Gastroesophageal sphincter (tissue), 4 donors: ENCODE measurements at regions not wholly inside any gene's neighbourhood (a gene's known extent, or its start where the extent isn't known, plus 50 kb on each side); places are given as distances from the start of the nearest gene placed in this dataset.

ENCODE experiments used
- ATAC-seq: fragments of 150-250 bp; one replicate; pipeline ENCODE4 v1.9.1; 2016; ENCODE audit warnings: mild to moderate bottlenecking, moderate library complexity
- H3K27ac ChIP-seq, 4 donors: fragments of 200-600 bp; sonication (generic) in 3 of 4; 1 replicate in 3 of 4; 2 replicates in 1 of 4; pipeline ENCODE4 v1.5.1; 2016 to 2019
- H3K27me3 ChIP-seq: fragments of 200-600 bp; sonication (generic); one replicate; pipeline ENCODE4 v1.5.1; 2019
- H3K36me3 ChIP-seq, 2 donors: fragments of 200-600 bp; sonication (generic); one replicate each; pipeline ENCODE4 v1.5.1; 2019; ENCODE audit warnings: control low read depth in 1 of 2
- H3K4me1 ChIP-seq, 3 donors: fragments of 200-600 bp; sonication (generic); 1 replicate in 2 of 3; 2 replicates in 1 of 3; pipeline ENCODE4 v1.5.1; 2016 to 2019; ENCODE audit warnings: control low read depth in 2 of 3
- H3K4me3 ChIP-seq, 2 donors: fragments of 200-600 bp; sonication (generic); one replicate each; pipeline ENCODE4 v1.5.1; 2019; ENCODE audit warnings: mild to moderate bottlenecking in 1 of 2, moderate library complexity in 1 of 2
- H3K9me3 ChIP-seq, 3 donors: fragments of 200-600 bp; sonication (generic); one replicate each; pipeline ENCODE4 v1.5.1; 2017 to 2019; ENCODE audit warnings: control low read depth in 2 of 3
- EP300 ChIP-seq: sonication (generic); formaldehyde crosslinking; IDR thresholded peaks from one replicate; pipeline ENCODE4 v1.6.1; 2017; ENCODE audit warnings: antibody characterized with exemption, mild to moderate bottlenecking
- POLR2A ChIP-seq, 2 donors: fragments of 450-650 bp; IDR thresholded peaks; one replicate each; pipeline ENCODE4 v1.6.1; 2017; ENCODE audit warnings: antibody characterized with exemption in 2 of 2, mild to moderate bottlenecking in 2 of 2, moderate library complexity in 1 of 2
- POLR2AphosphoS5 ChIP-seq: sonication (generic); formaldehyde crosslinking; IDR thresholded peaks from one replicate; pipeline ENCODE4 v1.6.1; 2017; ENCODE audit warnings: antibody characterized with exemption
- WGBS, 2 donors: methylation state at CpG; one replicate each; pipeline ENCODE4 v1.1.5; 2018; ENCODE audit warnings: low coverage in 1 of 2; 5-methylcytosine and 5-hydroxymethylcytosine counted together
- TF ChIP-seq, protein P1 (sequence below), 4 experiments: fragments of 200-600 bp in 2 of 4; fragments of 450-650 bp in 2 of 4; sonication (generic) in 1 of 4; IDR thresholded peaks; one replicate each; pipeline ENCODE4 v1.5.1; 2017 to 2019; ENCODE audit warnings: antibody characterized with exemption in 4 of 4, mild to moderate bottlenecking in 2 of 4, moderate library complexity in 2 of 4

- WGBS, 2 donors, result 49 to 59% methylated on average over 3 of the region's 3 CpGs
- ATAC-seq, result no peak
- TF ChIP-seq POLR2AphosphoS5 (no peak), POLR2A (IDR thresholded peaks at IDR 0.05) (no peak), EP300 (no peak)
- TF ChIP-seq, protein P1, sequence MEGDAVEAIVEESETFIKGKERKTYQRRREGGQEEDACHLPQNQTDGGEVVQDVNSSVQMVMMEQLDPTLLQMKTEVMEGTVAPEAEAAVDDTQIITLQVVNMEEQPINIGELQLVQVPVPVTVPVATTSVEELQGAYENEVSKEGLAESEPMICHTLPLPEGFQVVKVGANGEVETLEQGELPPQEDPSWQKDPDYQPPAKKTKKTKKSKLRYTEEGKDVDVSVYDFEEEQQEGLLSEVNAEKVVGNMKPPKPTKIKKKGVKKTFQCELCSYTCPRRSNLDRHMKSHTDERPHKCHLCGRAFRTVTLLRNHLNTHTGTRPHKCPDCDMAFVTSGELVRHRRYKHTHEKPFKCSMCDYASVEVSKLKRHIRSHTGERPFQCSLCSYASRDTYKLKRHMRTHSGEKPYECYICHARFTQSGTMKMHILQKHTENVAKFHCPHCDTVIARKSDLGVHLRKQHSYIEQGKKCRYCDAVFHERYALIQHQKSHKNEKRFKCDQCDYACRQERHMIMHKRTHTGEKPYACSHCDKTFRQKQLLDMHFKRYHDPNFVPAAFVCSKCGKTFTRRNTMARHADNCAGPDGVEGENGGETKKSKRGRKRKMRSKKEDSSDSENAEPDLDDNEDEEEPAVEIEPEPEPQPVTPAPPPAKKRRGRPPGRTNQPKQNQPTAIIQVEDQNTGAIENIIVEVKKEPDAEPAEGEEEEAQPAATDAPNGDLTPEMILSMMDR (IDR thresholded peaks at IDR 0.05), result no peak
Measured at GRCh38 chr5:166436872-166437271, 1854.6 kb upstream of the WWC1 start.

DNA sequence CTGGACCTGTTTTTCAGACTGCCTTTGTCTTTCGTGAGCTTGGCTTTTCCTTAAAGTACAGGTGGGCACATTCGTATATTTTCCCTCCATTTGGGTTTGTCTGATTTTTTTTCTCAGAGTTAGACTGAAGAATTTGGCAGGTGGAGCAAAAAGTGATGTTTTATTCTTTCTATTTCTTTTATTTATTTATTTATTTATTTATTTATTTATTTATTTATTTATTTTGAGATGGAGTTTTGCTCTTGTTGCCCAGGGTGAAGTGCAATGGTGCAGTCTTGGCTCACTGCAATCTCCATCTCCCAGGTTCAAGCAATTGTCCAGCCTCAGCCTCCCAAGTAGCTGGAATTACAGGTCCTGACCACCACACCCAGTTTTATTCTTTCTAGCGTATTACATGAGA is 1805.1 kb upstream of the WWC1 start:
- Histone ChIP-seq H3K4me1 (no peaks in the 10 kb centered on the region), H3K36me3 (no peaks in the 10 kb centered on the region), H3K27ac (no peak overlapping the region), H3K4me3 (no peak overlapping the region), H3K27me3 (no peaks in the 10 kb centered on the region), H3K9me3 (peaks cover 0 to 14% (median 0%) of the 10 kb centered on the region in 3 donors)
- TF ChIP-seq EP300 (no peak), POLR2A (IDR thresholded peaks at IDR 0.05) (no peak), POLR2AphosphoS5 (no peak)
- TF ChIP-seq, protein P1 (IDR thresholded peaks at IDR 0.05), result no peak
- 94 to 100% methylated on average over 2 to 3 of the region's 3 CpGs for WGBS, 2 donors
- no peak for ATAC-seq

More at GRCh38 chr5:166436872-166437271, 1854.6 kb upstream of the WWC1 start:
- H3K4me3 ChIP-seq, result no peak overlapping the region
- H3K27ac ChIP-seq, result no peak overlapping the region
- no peaks in the 10 kb centered on the region for H3K9me3 ChIP-seq
- H3K4me1 ChIP-seq, result no peaks in the 10 kb centered on the region
- H3K36me3 ChIP-seq, result no peaks in the 10 kb centered on the region
- H3K27me3 ChIP-seq, result no peaks in the 10 kb centered on the region

GRCh38 chr5:166488560-166488959 is 1802.9 kb upstream of the WWC1 start:
- ATAC-seq, result no peak
- H3K4me1 ChIP-seq, result no peaks in the 10 kb centered on the region
- H3K4me3 ChIP-seq, result no peak overlapping the region
- H3K27me3 ChIP-seq, result no peaks in the 10 kb centered on the region
- H3K36me3 ChIP-seq, result no peaks in the 10 kb centered on the region
- no peak overlapping the region for H3K27ac ChIP-seq
- H3K9me3 ChIP-seq, result peaks cover 0 to 4% (median 0%) of the 10 kb centered on the region in 3 donors
- WGBS, 2 donors, result 37 to 66% methylated on average over 2 to 3 of the region's 3 CpGs
- TF ChIP-seq, protein P1 (IDR thresholded peaks at IDR 0.05), result no peak
- TF ChIP-seq EP300 (no peak), POLR2AphosphoS5 (no peak), POLR2A (IDR thresholded peaks at IDR 0.05) (no peak)

GRCh38 chr5:166493040-166493439 is 1798.4 kb upstream of the WWC1 start:
- H3K27me3 ChIP-seq, result no peaks in the 10 kb centered on the region
- 48 to 71% methylated on average over 2 of the region's 2 CpGs for WGBS, 2 donors
- H3K9me3 ChIP-seq, result no peaks in the 10 kb centered on the region
- H3K27ac ChIP-seq, result no peak overlapping the region
- H3K4me1 ChIP-seq, result no peaks in the 10 kb centered on the region
- no peak for ATAC-seq
- H3K36me3 ChIP-seq, result no peaks in the 10 kb centered on the region
- TF ChIP-seq EP300 (no peak), POLR2A (IDR thresholded peaks at IDR 0.05) (no peak), POLR2AphosphoS5 (no peak)
- TF ChIP-seq, protein P1 (IDR thresholded peaks at IDR 0.05), result no peak
- H3K4me3 ChIP-seq, result no peak overlapping the region

DNA sequence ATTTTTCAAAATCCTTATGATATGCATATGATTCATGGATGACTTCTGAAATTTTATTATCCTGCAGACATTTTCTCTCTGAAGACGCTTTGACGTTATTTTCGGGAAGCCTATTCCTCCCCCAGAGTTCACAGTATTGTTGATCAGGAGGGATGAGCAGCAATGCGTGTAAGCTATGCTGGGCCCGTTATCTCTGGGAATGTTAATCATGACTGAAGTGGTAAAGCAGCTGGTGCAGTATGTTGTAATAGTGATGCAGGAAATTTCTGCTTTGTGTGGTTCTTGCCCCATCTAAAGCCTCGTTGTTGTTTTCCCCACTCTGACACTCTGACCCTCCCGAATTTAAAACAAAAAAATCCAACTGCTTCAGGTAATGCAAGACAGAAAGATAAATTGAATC is 1797.8 kb upstream of the WWC1 start:
- Histone ChIP-seq H3K27ac (no peak overlapping the region), H3K9me3 (no peaks in the 10 kb centered on the region), H3K27me3 (no peaks in the 10 kb centered on the region), H3K36me3 (no peaks in the 10 kb centered on the region), H3K4me3 (no peak overlapping the region), H3K4me1 (no peaks in the 10 kb centered on the region)
- ATAC-seq, result no peak
- 65 to 66% methylated on average over 7 of the region's 7 CpGs for WGBS, 2 donors
- TF ChIP-seq POLR2A (IDR thresholded peaks at IDR 0.05), result no peak
- TF ChIP-seq, protein P1 (IDR thresholded peaks at IDR 0.05), result no peak
- TF ChIP-seq EP300, result no peak
- TF ChIP-seq POLR2AphosphoS5, result no peak
